ENCODE measurements at regions not wholly inside any gene's neighbourhood (a gene's known extent, or its start where the extent isn't known, plus 50 kb on each side); places are given as distances from the start of the nearest gene placed in this dataset.

DNA sequence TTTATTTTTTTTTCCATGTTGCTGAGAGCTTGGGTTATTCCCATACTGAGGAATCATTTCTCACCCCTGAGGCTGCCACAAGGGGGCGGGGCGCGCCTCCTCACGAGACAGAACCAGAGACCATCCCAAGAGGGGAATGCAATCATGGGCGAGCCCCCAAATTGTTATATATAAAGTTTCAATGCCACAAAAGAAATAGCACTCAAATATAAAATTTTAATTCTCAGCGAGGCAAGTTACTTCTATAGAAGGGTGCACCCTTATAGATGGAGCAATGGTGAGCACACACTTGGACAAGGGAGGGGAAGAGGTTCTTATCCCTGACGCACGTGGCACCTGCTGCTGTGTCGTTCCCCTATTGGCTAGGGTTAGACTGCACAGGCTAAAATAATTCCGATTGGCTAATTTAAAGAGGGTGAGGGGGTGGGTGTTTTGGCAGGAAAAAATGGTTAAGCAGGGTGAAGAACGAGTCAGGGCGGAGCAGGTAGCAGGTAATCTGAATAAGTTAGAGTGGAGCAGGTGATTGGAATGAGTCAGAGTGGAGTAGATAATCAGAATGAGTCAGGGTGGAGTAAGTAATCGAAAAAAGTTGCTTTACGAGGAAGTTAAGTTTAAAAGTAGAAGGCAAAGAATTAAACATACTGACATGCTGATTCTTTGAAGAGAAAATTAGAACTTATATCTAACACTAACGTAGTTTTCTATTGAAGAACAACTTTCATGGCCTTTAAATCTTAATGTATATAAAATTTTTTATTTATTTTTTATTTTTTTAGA, 177.5 kb downstream of the MTCL1 start:
- TF ChIP-seq CTCF (IDR thresholded peaks at IDR 0.05) (no peak), POLR2A (IDR thresholded peaks at IDR 0.05) (no peak), POLR2AphosphoS5 (IDR thresholded peaks at IDR 0.05) (no peak), EP300 (IDR thresholded peaks at IDR 0.05) (no peak)

Data from suprapubic skin (tissue), 4 donors.